HepG2 (cell line): ENCODE measurements at regions not wholly inside any gene's neighbourhood (a gene's known extent, or its start where the extent isn't known, plus 50 kb on each side); places are given as distances from the start of the nearest gene placed in this dataset.

Source experiments
- ERF ChIP-seq: IDR thresholded peaks from 2 replicates; pipeline ENCODE4 v1.6.1; 2018; ENCODE audit warnings: missing biosample characterization, missing genetic modification reagents
- LRRFIP1 ChIP-seq: sonication (generic); formaldehyde crosslinking; conservative IDR thresholded peaks from 2 replicates; pipeline ENCODE4 v1.4.0; 2020; ENCODE audit warnings: missing genetic modification reagents
- ZBTB1 ChIP-seq: sonication (generic); formaldehyde crosslinking; IDR thresholded peaks from 2 replicates; pipeline ENCODE4 v1.4.0; 2020; ENCODE audit warnings: missing genetic modification reagents, borderline replicate concordance
- ZBTB10 ChIP-seq: sonication (generic); formaldehyde crosslinking; IDR thresholded peaks from 2 replicates; pipeline ENCODE4 v1.4.0; 2020; ENCODE audit warnings: missing genetic modification reagents, borderline replicate concordance
- ZBTB26 ChIP-seq: IDR thresholded peaks from 2 replicates; pipeline ENCODE4 v1.6.1; 2016; ENCODE audit warnings: missing compliant biosample characterization, missing genetic modification reagents, borderline replicate concordance
- ZNF281 ChIP-seq: sonication (generic); formaldehyde crosslinking; IDR thresholded peaks from 2 replicates; pipeline ENCODE4 v1.4.0; 2020; ENCODE audit warnings: missing genetic modification reagents, borderline replicate concordance

GRCh38 chr13:73591861-73592260, 533.1 kb downstream of the KLF5 start (continued):
- TF ChIP-seq ZBTB10 (CRISPR knock-in tag): no peak
- no peak for TF ChIP-seq LRRFIP1
- TF ChIP-seq ZBTB26 (CRISPR knock-in tag): no peak
- no peak for TF ChIP-seq ZNF281 (CRISPR knock-in tag)
- no peak for TF ChIP-seq ERF (CRISPR knock-in tag)
- TF ChIP-seq ZBTB1 (CRISPR knock-in tag): no peak
- TF ChIP-seq, all 625 proteins: peak for 0
